DMS153 (cell line): ENCODE measurements at regions not wholly inside any gene's neighbourhood (a gene's known extent, or its start where the extent isn't known, plus 50 kb on each side); places are given as distances from the start of the nearest gene placed in this dataset.

ENCODE experiments used
- DNase-seq: peaks from one replicate; lab custom pipeline; 2025; lab: John Stamatoyannopoulos, UW

- DNase-seq, result no peak
Measured at GRCh38 chr5:126359884-126360283, 63.3 kb upstream of the GRAMD2B start.

- no peak for DNase-seq
Measured at GRCh38 chr5:126360467-126360866, 62.7 kb upstream of the GRAMD2B start.

DNA sequence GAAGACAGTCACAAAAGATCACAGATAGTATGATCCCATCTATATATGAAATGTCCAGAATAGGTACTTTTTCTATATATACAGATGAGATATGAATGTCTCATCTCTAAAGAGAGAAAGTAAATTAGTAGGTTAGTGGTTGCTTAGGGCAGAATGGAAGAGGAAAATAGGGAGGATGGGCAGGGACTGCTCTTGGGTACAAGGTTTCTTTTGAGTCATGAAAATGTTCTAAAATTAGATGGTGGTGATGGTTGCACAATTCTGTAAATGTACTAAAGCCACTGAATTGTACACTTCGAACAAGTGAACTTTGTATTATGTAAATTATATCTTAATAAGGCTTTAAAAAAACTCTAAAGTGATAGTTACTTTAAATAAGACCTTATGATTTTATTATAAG, 59.6 kb upstream of the GRAMD2B start:
- DNase-seq, result no peak

DNA sequence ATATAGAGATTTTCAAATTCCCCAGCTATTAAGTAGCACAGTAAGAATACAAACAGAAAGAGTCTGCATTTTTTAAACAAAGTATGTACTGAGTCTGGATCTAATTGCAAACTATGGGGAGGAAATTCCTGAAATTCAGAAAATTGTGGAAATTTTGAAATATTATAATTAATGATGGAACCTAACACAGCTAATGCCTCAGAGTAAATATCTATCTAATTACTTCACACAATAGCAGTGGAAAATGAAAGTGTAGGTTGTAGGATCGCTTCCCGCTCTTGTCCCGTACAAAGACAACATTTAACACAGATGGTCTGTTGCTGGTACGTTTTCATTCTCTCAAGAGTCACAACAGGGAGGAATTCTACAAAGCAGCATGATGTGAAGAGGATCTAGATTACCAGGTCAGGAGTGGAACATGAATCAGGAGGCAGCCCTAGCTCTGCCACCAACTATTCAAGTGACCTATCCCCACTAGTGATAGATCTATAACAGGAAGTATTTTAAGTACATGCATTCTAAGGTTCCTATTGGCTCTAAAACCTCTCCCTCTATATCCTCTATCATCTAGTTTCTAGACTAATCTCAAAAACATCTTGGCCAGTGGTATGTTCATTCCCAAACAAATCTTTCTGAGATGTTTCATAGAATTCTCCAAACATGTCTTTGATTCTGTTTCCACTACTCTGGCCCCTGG, 58.9 kb upstream of the GRAMD2B start:
- no peak for DNase-seq

DNA sequence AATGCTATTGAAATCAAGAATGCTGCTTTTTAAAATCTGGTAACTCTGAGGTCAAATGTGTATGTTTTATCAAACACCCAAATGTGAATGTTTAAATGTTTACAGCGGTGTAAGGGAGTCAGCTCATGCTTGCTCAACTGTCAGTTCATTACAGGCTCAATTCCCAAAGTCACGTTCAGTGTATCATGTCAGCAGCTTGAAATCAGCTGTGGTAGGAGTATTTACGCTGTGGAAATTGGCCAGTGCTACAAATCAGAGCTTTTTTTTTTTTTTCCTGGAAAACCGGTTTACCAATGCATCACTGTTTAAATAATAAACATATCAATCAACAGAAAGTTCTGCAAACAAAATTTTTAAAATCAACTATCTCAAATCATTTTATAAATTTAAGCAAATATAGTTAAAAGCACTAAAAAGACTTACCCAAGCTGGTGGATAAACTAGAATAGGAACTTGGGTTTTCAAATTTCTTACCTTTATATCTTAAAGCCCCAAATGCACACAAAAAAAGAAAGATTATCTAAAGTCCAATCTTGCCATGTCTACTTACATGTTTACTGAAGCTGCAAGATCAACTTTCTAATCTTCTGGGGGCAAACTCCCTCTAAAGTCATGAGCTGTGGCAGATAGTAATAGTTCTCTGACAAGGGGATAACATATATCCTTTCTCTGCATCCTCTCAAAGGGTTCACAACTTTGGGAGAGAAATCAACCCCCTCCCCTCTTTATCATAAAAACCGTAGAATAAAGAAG, 57.6 kb upstream of the GRAMD2B start:
- DNase-seq, result no peak

- no peak for DNase-seq
Measured at GRCh38 chr5:126366199-126366560, 57.0 kb upstream of the GRAMD2B start.

DNA sequence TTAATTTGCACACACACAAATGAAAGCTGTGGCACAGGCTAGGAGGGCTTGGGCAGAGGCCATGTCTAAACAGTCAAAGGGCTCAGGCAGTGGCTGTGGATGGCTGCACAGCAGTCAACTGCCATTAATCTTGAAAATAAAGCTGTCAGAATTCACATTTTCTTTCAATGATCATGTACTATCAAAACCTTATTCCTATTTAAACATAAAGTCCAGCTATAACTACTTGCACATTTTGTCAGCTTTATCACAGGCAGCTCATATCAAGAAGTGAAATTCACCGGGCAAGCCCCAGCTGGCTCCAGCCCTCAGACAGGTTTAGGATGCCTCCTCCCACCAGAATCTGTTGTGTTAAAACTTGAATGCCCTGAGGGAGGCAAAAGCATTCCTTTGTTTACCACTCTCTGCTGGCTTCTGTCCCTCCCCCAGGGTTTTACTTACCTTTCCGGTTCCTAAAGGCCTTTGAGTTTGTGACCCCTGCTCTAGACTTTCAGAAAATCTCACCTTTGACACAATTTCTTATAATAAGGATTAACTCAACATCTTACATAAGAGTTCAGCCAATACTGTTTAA, 54.9 kb upstream of the GRAMD2B start:
- DNase-seq, result no peak

DNA sequence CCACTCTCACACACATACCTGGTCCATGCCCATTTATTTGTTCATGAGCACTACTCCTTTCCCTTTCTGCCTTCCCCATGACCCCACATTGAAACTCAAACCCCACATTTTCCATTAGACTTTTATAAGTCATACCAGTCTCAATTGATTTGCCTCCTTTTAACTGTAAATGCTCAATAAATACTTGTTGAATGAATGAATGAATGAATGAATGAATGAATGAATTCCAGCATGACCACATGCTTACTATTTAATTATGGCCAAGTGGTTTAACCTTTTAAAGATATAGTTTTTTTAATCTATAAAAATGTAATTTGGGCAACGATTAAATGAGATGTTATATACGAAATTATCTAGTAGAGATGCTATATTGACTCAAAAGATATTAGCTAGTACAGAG, 54.1 kb upstream of the GRAMD2B start:
- no peak for DNase-seq

DNA sequence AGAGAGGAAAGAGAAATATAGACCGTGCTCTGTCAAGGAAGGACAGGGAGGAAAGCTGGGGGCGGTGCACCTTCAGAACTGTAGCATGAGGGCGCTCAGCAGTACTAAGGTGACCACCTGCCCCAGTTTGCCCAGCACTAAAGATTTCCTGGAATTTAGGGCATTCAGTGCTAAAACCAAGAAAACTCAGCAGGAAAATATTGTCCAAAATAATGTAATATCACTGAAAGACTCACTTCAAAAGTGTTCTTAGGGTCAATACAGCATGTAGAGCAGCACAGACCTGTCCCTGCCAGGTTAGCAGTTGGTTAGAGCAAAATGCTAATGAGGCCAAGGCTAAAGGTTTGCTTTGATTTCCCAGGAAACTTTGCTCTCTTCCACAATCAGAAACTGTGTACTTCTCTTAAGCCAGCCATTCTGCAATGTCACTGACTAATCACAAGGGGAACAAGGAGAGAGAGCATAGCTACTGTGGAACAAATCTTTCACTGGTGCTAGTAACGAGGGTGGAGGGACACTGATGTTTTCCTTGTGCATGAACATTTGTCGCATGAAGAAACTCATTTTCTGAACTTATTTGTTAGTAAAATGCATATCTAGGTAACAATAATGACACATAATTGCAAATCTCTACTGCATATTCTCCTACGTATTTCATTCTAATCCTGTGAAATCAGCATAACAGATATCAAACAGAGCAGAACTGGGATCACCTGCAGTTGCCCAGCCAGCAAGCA, 53.0 kb upstream of the GRAMD2B start:
- DNase-seq, result no peak

DNA sequence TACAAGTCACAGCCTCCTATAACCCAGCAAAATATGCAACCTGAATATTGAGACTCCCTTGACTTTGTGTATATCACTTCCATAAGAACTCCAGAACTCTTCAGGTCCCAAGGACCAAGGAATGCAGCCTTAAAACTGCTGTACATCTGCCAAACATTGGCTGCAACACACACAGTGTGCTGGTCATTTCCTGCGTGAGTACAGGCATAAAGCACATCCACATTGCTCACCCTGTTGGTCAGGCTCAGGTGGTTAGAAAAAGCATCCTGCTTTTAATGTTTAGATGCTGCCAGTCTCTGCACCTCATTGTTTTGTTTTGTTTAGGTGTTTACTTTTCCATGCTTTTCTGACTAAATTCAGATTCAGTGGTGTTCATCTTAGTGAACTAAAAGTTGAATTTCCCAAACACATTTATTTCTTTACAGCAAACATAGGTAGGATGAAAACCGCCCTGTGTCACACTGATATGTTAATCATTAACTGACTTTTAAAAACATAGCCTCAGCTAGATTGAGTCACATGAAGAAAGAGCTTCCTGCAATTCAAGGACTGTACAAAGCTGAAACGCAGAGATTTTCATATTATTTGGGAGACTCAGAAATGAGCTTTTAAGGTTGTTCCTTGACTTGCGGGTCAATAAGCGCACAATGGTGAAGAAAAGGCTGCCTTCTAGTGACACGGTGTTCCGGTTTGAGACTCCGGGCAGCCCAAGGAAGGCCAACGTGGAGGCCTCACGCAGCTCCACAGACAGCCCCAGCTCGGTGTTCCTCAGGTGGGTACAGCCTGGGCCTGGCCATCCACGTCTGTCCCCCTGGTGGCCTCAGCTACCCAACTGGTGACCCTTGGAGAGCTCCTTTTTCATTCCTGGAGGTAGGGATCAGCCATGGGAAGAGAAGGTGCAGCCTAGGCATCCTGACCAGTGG, 52.2 kb upstream of the GRAMD2B start:
- DNase-seq, result no peak

DNA sequence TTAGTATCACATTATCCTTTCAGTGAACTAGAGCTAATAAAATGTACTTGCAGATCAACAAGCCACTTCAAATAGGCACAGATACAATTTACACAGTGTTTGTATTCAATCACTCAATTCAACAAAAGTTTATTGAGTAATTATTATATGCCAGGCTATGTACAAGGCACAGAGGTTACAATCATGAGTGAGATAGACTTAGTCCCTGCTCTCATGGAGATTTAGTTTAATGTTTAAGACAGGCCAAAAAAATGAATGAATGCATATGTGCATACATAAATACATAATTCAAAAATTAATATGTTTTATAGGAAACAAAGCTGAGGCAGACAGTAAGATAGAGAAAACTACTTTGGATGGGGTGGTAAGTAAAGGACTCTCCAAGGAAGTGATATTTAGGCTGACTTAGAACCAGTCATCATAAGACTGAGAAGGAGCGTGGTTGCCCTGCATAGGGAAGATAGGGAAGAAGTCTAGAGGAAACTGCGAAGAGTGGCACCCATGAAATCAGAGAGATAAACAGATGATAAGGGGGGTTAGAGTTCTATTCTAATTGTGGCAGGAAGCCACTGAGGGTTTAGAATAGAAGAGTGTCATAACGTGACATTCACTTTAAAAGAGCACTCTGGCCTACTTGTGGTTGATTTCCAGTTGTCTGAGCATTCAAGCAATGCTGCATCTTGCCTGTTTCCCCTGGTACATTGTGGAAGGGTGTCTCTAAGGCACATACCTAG, 49.7 kb upstream of the GRAMD2B start:
- no peak for DNase-seq
